WTC11 (cell line): ENCODE measurements at regions not wholly inside any gene's neighbourhood (a gene's known extent, or its start where the extent isn't known, plus 50 kb on each side); places are given as distances from the start of the nearest gene placed in this dataset.

ENCODE experiments used
- ATAC-seq: fragments of 200-7000 bp; cut with Tn5 transposase; 2 replicates; pipeline ENCODE4 v1.10.0; 2021; ENCODE audit warnings: mild to moderate bottlenecking, moderate library complexity
- CTCF ChIA-PET: fragments of 300-600 bp; sonication (Branson Sonifier 250); formaldehyde crosslinking; loops from one replicate; lab custom pipeline; 2021; ENCODE audit warnings: antibody characterized with exemption; lab: Charles Lee
- POLR2A ChIA-PET: fragments of 350-600 bp; sonication (Branson Sonifier 250); formaldehyde crosslinking; loops from one replicate; lab custom pipeline; 2021; ENCODE audit warnings: antibody characterized with exemption; lab: Charles Lee
- DNase-seq: peaks from one replicate; pipeline ENCODE4 v3.0.0; 2021; ENCODE audit warnings: low spot score
- H3K27ac Mint-ChIP-seq: 2 replicates; pipeline ENCODE4 v1.8.0; 2021; ENCODE audit warnings: mixed read lengths
- H3K27me3 Mint-ChIP-seq: 2 replicates; pipeline ENCODE4 v1.8.0; 2021; ENCODE audit warnings: low read depth, mild to moderate bottlenecking, moderate library complexity, mixed read lengths
- H3K36me3 Mint-ChIP-seq: 2 replicates; pipeline ENCODE4 v1.8.0; 2021; ENCODE audit warnings: mixed read lengths
- H3K4me1 Mint-ChIP-seq: 2 replicates; pipeline ENCODE4 v1.8.0; 2022; ENCODE audit warnings: mixed read lengths
- H3K4me3 Mint-ChIP-seq: 2 replicates; pipeline ENCODE4 v1.8.0; 2021; ENCODE audit warnings: mild to moderate bottlenecking, moderate library complexity, mixed read lengths
- H3K9me3 Mint-ChIP-seq: 2 replicates; pipeline ENCODE4 v1.8.0; 2021; ENCODE audit warnings: mixed read lengths
- AR ChIP-seq: fragments of 250-450 bp; sonication (Bioruptor Pico); IDR thresholded peaks from 2 replicates; pipeline ENCODE4 v1.9.0; 2021; ENCODE audit warnings: mild to moderate bottlenecking
- CREB1 ChIP-seq: sonication (generic); formaldehyde crosslinking; IDR thresholded peaks from 2 replicates; pipeline ENCODE4 v1.8.0; 2023; ENCODE audit warnings: mild to moderate bottlenecking, missing genetic modification reagents
- CREM ChIP-seq: sonication (generic); formaldehyde crosslinking; IDR thresholded peaks from 2 replicates; pipeline ENCODE4 v1.8.1; 2022; ENCODE audit warnings: mild to moderate bottlenecking, missing genetic modification reagents, moderate library complexity
- FOXP4 ChIP-seq: sonication (generic); formaldehyde crosslinking; IDR thresholded peaks from 2 replicates; pipeline ENCODE4 v1.8.0; 2022; ENCODE audit warnings: mild to moderate bottlenecking, missing genetic modification reagents
- HMGXB4 ChIP-seq: sonication (generic); formaldehyde crosslinking; IDR thresholded peaks from 2 replicates; pipeline ENCODE4 v1.8.1; 2023; ENCODE audit warnings: mild to moderate bottlenecking, moderate library complexity, missing genetic modification reagents
- IRF1 ChIP-seq: sonication (generic); formaldehyde crosslinking; IDR thresholded peaks from 2 replicates; pipeline ENCODE4 v1.8.0; 2023; ENCODE audit warnings: missing genetic modification reagents
- IRF2 ChIP-seq: sonication (generic); formaldehyde crosslinking; IDR thresholded peaks from 2 replicates; pipeline ENCODE4 v1.8.0; 2022; ENCODE audit warnings: low read depth, missing genetic modification reagents, borderline replicate concordance
- MXD4 ChIP-seq: fragments of 250-450 bp; sonication (Bioruptor Pico); IDR thresholded peaks from 2 replicates; pipeline ENCODE4 v1.8.0; 2021; ENCODE audit warnings: mild to moderate bottlenecking, moderate library complexity, borderline replicate concordance
- MYBL2 ChIP-seq: sonication (generic); formaldehyde crosslinking; IDR thresholded peaks from 2 replicates; pipeline ENCODE4 v1.8.1; 2023; ENCODE audit warnings: mild to moderate bottlenecking, moderate library complexity, missing genetic modification reagents
- NFE2L1 ChIP-seq: sonication (generic); formaldehyde crosslinking; IDR thresholded peaks from 2 replicates; pipeline ENCODE4 v1.8.1; 2023; ENCODE audit warnings: missing genetic modification reagents
- NFYB ChIP-seq: sonication (generic); formaldehyde crosslinking; conservative IDR thresholded peaks from 2 replicates; pipeline ENCODE4 v1.8.0; 2022; ENCODE audit warnings: low read depth, missing genetic modification reagents
- NR3C1 ChIP-seq: sonication (generic); formaldehyde crosslinking; conservative IDR thresholded peaks from 2 replicates; pipeline ENCODE4 v1.8.1; 2023; ENCODE audit warnings: low read depth, mild to moderate bottlenecking, missing genetic modification reagents
- RELA ChIP-seq: sonication (generic); formaldehyde crosslinking; IDR thresholded peaks from 2 replicates; pipeline ENCODE4 v1.8.1; 2022; ENCODE audit warnings: missing genetic modification reagents, mild to moderate bottlenecking, borderline replicate concordance
- ZNF138 ChIP-seq: sonication (generic); formaldehyde crosslinking; conservative IDR thresholded peaks from 2 replicates; pipeline ENCODE4 v1.8.1; 2022; ENCODE audit warnings: mild to moderate bottlenecking, moderate library complexity, missing genetic modification reagents
- ZNF281 ChIP-seq: sonication (generic); formaldehyde crosslinking; IDR thresholded peaks from 2 replicates; pipeline ENCODE4 v1.8.0; 2023; ENCODE audit warnings: mild to moderate bottlenecking, missing genetic modification reagents
- ZNF423 ChIP-seq: fragments of 250-450 bp; sonication (Bioruptor Pico); IDR thresholded peaks from 2 replicates; pipeline ENCODE4 v2.1.2; 2022; ENCODE audit warnings: mild to moderate bottlenecking, moderate library complexity
- ZNF512 ChIP-seq: sonication (generic); formaldehyde crosslinking; IDR thresholded peaks from 2 replicates; pipeline ENCODE4 v1.8.1; 2022; ENCODE audit warnings: missing genetic modification reagents, borderline replicate concordance

GRCh38 chr9:80690349-80690939 is 998.9 kb downstream of the TLE1 start:
- Mint-ChIP-seq H3K4me1 (peaks cover 12% of the 10 kb centered on the region), H3K36me3 (peaks cover 2% of the 10 kb centered on the region; the same call in 1 of the 2 replicates), H3K27ac (no peak overlapping the region), H3K27me3 (no peaks in the 10 kb centered on the region), H3K9me3 (peaks cover 3% of the 10 kb centered on the region), H3K4me3 (no peak overlapping the region)
- ChIA-PET POLR2A (no interaction called here), CTCF (no interaction called here)
- TF ChIP-seq AR (CRISPR knock-in tag) (no peak), HMGXB4 (CRISPR knock-in tag) (no peak), ZNF512 (CRISPR knock-in tag) (no peak), IRF1 (no peak), ZNF423 (CRISPR knock-in tag) (no peak), RELA (CRISPR knock-in tag) (no peak), MXD4 (CRISPR knock-in tag) (no peak), ZNF138 (no peak), FOXP4 (CRISPR knock-in tag) (no peak), IRF2 (CRISPR knock-in tag) (no peak), CREM (CRISPR knock-in tag) (no peak), CREB1 (CRISPR knock-in tag) (no peak), NFE2L1 (CRISPR knock-in tag) (no peak), NR3C1 (CRISPR knock-in tag) (no peak), MYBL2 (no peak), NFYB (no peak), ZNF281 (no peak)
- ATAC-seq (no peak), DNase-seq (no peak)
